EL (cell line): ENCODE measurements at regions not wholly inside any gene's neighbourhood (a gene's known extent, or its start where the extent isn't known, plus 50 kb on each side); places are given as distances from the start of the nearest gene placed in this dataset.

Experiments used
- DNase-seq: peaks from one replicate; pipeline ENCODE4 v3.0.0-alpha.2; 2016

GRCh38 chr6:67300430-67301040, 1334.5 kb upstream of the ADGRB3 start:
- no peak for DNase-seq

DNA sequence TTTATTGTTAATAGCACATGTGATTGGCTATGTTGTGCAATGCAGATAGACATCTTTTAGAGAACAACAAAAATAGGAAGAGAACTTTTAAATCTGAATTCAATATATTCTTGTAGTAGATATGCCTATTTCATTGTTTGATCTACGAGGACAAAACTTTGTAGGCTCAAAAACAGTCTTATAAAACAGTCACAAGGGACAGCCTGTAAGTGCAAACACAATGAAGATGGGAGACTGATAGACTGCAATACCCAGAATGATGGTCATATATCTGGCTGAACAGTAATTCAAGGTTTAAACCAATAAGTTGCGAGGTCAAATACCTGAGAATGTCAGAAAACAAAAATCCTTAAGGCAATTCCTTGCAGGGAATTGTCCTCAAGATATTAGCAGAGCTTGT, 1342.9 kb upstream of the ADGRB3 start:
- DNase-seq, result no peak

- no peak for DNase-seq
These were observed 1347.5 kb upstream of the ADGRB3 start for GRCh38 chr6:67287566-67287965.

DNA sequence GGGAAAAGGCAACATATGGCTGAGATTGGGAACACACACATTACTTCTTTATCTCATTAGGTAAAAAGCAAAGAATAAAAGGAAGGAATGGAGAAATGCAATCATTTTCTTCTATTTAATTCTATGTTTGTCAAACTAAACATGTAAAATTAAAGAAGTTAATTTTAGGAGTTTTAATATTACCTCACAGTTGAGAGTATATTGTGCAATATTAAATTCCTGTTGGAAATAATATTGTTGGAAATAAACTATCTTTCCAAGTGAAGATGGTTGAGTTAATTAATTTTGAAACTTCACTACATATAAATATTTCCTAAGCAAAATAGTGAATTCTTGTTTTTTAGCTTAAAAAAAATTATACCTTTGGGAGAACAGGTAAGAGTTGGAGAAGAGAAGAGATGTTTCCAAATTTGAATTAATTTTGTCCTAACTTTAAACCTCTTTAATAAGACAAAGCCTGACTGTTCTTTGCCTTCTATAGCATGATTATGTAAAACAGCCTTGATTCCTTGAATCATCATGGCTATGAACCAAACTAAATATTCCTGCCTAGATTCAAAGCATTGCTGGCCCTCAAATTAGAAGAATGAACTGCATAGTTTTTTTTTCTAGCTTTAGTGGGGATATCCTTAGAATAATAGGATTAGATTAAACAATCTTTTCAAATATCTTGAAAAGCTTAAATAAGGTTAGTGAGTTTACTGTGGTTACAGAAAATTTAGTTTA, 1349.1 kb upstream of the ADGRB3 start:
- DNase-seq, result no peak

- no peak for DNase-seq
These were observed 1357.8 kb upstream of the ADGRB3 start for GRCh38 chr6:67277312-67277711.

GRCh38 chr6:67265996-67266921, 1368.8 kb upstream of the ADGRB3 start:
- no peak for DNase-seq

DNA sequence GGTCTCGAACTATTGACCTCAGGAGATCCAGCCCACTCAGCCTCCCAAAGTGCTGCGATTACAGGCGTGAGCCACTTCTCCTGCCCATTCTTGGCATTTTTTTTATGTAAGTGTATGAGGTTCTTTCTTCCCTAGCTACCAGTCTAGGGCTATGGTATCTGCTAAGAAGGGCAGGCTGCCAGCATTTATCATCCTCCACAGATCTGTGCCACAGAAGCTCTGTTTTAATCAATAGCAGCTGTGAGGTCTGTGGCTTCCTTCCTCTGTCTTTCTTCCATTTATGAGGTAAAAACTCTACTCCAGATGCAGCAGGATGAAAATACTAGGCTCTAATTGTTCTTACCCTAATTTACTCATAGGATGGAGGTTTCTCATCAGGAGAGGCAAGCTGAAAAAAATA, 1382.4 kb upstream of the ADGRB3 start:
- no peak for DNase-seq

DNA sequence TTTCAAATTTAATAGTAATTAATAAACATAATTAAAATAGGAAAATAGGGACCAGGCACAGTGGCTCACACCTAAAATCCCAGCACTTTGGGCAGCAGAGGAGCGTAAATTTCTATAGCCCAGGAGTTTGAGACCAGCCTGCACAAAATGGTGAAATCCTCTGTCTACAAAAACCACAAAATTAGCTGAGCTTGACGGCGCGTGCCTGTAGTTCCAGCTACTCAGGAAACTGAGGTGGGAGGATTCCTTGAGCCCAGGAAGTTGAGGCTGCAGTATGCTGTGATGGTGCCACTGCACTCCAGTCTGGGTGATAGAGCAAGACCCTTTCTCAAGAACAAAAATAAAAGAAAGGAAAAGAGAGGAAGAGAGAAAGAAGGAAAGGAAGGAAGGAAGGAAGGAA, 1387.0 kb upstream of the ADGRB3 start:
- DNase-seq, result no peak

DNA sequence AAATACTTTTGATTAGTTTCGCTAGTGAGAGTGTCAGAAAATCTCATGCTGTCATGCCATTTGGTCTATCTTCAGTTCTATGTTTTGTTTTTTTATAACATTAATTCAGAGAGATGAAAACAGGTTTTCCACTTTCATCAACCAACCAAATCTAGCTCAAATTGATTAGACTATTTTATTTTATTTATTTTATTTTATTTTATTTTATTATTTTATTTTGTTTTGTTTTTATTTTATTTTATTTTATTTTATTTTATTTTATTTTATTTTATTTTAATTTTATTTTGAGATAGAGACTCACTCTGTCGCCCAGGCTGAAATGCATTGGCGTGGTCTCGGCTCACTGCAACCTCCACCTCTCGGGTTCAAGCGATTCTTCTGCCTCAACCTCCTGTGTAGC, 1391.0 kb upstream of the ADGRB3 start:
- no peak for DNase-seq

DNA sequence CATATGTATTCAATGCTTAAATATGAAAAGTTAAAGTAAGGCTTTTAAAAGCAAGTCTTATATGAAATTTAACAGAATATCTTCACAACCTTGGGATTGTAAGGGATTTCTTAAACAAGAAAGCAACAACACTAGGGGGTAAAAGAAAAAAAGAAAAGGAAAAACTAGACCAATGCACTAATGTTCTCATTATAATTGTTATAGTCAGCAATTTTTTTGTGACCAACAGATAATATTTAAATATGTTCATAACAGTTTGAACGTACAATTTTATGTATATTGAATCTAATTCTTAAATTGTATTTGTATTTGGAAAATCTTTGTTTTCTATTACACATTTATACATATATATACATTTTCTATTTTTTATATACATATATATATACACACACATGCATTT, 1397.8 kb upstream of the ADGRB3 start:
- no peak for DNase-seq

DNA sequence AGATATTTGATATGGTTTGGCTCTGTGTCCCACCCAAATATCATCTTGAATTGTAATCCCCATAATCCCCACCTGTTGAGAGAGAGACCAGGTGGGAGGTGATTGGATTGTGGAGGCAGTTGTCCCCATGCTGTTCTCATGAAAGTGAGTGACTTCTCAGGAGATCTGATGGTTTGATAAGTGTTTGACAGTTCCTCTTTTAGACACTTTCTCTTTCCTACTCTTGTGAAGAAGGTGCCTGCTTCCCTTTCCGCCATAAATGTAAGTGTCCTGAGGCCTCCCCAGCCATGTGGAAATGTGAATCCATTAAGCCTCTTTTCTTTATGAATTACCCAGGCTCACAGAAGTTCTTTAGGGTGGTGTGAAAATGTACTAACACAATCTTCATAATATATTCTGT, 1404.0 kb upstream of the ADGRB3 start:
- DNase-seq, result no peak

GRCh38 chr6:67224989-67225388, 1410.1 kb upstream of the ADGRB3 start:
- no peak for DNase-seq

- no peak for DNase-seq
These were observed 1413.9 kb upstream of the ADGRB3 start for GRCh38 chr6:67221226-67221625.

DNA sequence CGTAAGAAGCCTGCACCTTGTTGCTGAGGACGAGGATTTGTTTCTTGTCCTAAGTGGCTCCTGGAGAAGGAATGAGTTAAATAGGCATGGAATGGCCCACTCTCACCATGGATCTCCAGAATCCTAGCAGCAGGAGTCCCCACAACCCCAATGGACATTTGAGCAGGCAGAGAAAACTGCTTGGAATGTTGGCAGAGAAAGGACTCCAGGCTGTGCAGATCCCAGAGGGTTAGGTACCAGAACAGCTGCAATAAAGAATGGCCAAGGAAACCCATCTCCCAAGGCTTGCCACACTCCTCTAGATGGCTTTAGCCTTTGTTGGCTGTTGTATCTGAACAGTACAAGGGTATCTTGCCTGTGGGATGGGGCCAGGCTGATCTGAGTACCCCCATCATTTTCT, 1415.7 kb upstream of the ADGRB3 start:
- DNase-seq, result no peak

DNA sequence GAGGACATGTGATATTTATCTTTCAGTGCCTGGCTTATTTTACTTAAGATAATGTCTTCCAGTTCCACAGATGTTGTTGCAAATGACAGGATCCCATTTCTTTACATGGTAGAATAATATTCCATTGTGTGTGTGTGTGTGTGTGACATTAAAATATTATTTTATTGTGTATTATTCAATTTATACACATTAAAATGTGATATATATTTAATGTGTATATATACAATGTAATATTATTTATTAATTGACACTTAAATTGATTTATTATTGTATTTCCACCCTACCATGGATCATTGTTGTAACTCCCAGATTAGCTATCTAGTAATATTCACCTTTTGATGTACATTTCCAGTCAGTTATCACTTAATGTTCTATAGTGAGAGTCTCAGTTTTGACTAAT, 1422.5 kb upstream of the ADGRB3 start:
- no peak for DNase-seq

- DNase-seq, result no peak
These were observed 1424.6 kb upstream of the ADGRB3 start for GRCh38 chr6:67210450-67210849.

DNA sequence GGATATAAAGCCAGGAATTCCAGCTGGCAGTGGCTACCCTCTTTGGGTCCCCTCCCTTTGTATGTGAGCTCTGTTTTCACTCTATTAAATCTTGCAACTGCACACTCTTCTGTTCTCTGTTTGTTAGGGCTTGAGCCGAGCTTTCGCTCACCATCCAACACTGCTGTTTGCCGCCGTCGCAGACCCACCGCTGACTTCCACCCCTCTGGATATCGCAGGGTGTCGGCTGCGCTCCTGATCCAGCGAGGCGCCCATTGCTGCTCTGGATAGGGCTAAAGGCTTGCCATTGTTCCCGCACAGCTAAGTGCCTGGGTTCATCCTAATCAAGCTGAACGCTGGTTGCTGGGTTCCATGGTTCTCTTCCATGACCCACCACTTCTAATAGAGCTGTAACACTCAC, 1433.5 kb upstream of the ADGRB3 start:
- no peak for DNase-seq

GRCh38 chr6:67200626-67201403, 1434.3 kb upstream of the ADGRB3 start:
- no peak for DNase-seq

DNA sequence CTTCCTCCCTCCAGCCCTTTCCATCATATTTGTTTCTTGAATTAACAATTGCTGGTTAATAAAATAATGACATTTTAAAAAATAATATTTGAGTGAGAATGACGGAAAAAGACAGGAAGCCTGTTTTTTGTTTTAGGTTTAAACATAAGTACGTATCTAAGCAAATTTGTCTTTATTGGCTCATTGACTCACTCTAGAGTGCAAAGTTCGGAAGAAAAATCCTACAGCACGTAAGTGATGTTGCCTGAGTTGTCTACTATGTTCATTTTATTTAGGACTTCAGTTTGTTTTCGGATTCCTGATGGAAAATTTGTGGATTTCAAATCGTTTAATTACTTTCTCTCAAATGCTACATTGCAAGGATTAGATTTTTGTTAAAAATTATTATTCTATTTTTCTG, 1435.7 kb upstream of the ADGRB3 start:
- DNase-seq, result no peak

DNA sequence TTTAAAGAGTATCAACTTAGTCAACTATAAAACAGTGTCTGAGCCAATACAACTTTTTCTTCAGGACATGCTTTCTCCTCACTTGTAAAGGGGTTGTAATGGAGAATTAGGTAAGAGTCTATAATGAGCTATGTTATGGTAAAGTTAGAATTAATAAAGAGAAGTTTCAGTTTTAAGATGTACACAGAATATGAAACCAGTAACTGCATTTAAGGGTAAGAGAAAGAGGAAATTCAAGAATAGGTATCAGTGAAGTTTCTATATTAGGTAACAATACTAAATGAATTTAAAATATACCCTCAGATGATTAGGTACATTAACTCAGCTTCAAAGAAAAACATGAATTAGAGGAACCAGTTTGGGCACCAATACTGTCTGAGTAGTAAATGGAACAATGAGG, 1444.3 kb upstream of the ADGRB3 start:
- no peak for DNase-seq

- no peak for DNase-seq
These were observed 1450.7 kb upstream of the ADGRB3 start for GRCh38 chr6:67184405-67184804.

DNA sequence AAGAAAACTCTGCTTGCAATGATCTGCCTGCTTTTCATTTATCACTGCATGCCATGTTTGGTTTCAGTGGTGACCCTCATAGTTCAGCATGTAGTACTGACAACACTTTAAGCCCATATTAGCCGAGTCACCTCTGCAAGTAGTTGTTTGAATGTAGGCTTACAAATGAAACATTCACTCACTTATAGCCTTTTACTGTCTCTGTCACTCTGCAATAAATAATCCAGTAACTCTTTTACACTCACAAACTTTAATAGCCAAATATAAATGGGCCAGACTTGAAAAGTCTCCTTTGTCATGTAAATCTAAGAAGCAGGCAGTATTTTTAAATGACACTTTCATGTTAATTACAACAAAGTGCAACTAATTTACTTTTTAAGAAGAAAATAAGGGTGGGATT, 1460.0 kb upstream of the ADGRB3 start:
- DNase-seq, result no peak

GRCh38 chr6:67165606-67166005, 1458.6 kb upstream of the EYS start:
- no peak for DNase-seq
